Brain microvascular endothelial cell (primary cell): ENCODE measurements at regions not wholly inside any gene's neighbourhood (a gene's known extent, or its start where the extent isn't known, plus 50 kb on each side); places are given as distances from the start of the nearest gene placed in this dataset.

Source experiments
- DNase-seq: peaks from one replicate; pipeline ENCODE4 v3.0.0-alpha.2; 2020
- H3K27ac ChIP-seq: fragments of 250-450 bp; sonication (Bioruptor Pico); 2 replicates; pipeline ENCODE4 v1.5.1; 2020; ENCODE audit warnings: mild to moderate bottlenecking, moderate library complexity
- H3K27me3 ChIP-seq: fragments of 250-450 bp; sonication (Bioruptor Pico); replicated peaks from 2 replicates; pipeline ENCODE4 v1.5.1; 2020; ENCODE audit warnings: mild to moderate bottlenecking
- H3K36me3 ChIP-seq: fragments of 250-450 bp; sonication (Bioruptor Pico); replicated peaks from 2 replicates; pipeline ENCODE4 v1.5.1; 2020; ENCODE audit warnings: mild to moderate bottlenecking
- H3K4me3 ChIP-seq: 2 replicates; pipeline ENCODE4 v1.5.1; 2011; ENCODE audit warnings: low read depth, mild to moderate bottlenecking, control low read depth, low read length, moderate library complexity
- CTCF ChIP-seq: IDR thresholded peaks from 2 replicates; pipeline ENCODE4 v1.5.1; 2011; ENCODE audit warnings: low read depth, mild to moderate bottlenecking, moderate library complexity, low read length, control low read depth, inconsistent platforms; ENCODE audit errors: missing control alignments
- in situ Hi-C: cut with HindIII; loops from 2 replicates; pipeline ENCODE4 v1.10.0; 2017; ENCODE audit warnings: low sequenced_read_pairs, low pct_ligation_motif_present

DNA sequence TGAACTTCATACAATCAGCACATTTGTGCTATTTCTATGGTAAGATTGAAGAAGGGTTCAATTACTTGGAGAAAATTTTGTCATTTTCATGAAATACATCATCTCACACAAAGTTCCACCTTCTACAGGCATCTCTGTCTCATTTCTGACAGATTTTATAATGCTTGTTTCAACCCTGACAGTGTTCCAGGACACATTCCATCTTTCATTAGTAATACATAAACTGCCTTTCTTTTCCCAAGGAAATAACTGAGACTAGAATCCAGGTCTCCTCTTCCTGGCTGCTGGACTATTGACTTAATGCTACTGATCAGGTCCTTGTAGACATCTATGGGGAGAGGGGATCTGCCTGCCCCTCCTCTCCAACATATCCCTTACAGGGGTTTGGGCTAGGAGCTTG lies 70.1 kb upstream of the PLPP4 start:
- no peak overlapping the region for H3K27ac ChIP-seq
- in situ Hi-C loops = no loop called here
- H3K4me3 ChIP-seq = no peak overlapping the region
- TF ChIP-seq CTCF = no peak
- no peaks in the 10 kb centered on the region for H3K36me3 ChIP-seq
- no peak for DNase-seq
- no peaks in the 10 kb centered on the region for H3K27me3 ChIP-seq

GRCh38 chr10:120387326-120387725 lies 69.7 kb upstream of the PLPP4 start:
- H3K27me3 ChIP-seq = no peaks in the 10 kb centered on the region
- no peak overlapping the region for H3K27ac ChIP-seq
- no peak overlapping the region for H3K4me3 ChIP-seq
- peak; percentile 49 for DNase-seq
- TF ChIP-seq CTCF = no peak
- in situ Hi-C loops = no loop called here
- H3K36me3 ChIP-seq = no peaks in the 10 kb centered on the region

- TF ChIP-seq CTCF = no peak
- in situ Hi-C loops = no loop called here
Measured at GRCh38 chr10:120392245-120392644, 64.8 kb upstream of the PLPP4 start.

DNA sequence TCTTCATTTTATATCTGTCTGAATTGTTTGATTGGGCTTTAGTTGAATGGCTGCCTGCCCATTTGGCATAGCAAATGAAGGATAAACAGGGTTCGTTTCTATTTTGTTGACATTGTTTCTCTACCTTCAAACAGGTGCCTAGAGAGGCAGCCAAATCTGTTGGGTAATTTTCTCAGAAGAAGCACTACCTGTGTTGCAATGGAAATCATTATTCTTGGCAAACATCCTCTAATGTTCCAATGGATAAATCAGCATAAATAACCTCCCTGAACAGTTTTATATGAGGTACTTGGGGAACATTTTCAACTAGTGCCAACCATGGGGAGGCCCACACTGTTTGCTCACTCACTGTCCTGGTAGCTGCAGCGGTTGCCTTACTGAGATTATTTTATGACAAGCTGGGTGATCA lies 64.4 kb upstream of the PLPP4 start:
- Histone ChIP-seq H3K4me3 (no peak overlapping the region), H3K36me3 (no peaks in the 10 kb centered on the region), H3K27me3 (no peaks in the 10 kb centered on the region), H3K27ac (no peak overlapping the region)
- no peak for TF ChIP-seq CTCF
- DNase-seq = no peak
- in situ Hi-C loops = no loop called here

More at GRCh38 chr10:120392245-120392644, 64.8 kb upstream of the PLPP4 start:
- Histone ChIP-seq H3K4me3 (no peak overlapping the region), H3K27me3 (no peaks in the 10 kb centered on the region), H3K36me3 (no peaks in the 10 kb centered on the region), H3K27ac (no peak overlapping the region)
- DNase-seq = no peak

DNA sequence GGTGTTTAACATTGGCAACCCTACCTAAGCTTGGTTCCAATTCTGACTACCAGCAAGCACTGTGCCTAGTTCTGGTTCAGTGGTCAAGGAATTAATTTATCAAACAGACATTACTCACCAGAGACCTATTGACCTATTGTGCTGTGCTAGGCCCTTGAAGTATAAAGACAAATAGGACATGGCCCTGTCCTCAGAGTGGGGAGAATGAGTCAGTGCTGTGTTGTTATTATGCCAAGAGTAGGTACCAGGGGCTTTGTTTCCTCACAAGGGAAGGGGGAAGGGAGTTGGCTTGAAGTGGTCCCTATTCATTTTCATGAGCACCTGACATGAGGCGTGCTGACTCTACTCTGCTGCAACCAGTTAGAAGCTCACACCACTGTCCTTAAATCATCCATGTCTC lies 62.6 kb upstream of the PLPP4 start:
- Histone ChIP-seq H3K27ac (no peak overlapping the region), H3K27me3 (no peaks in the 10 kb centered on the region), H3K4me3 (no peak overlapping the region), H3K36me3 (no peaks in the 10 kb centered on the region)
- in situ Hi-C loops = no loop called here
- TF ChIP-seq CTCF = no peak
- DNase-seq = no peak

DNA sequence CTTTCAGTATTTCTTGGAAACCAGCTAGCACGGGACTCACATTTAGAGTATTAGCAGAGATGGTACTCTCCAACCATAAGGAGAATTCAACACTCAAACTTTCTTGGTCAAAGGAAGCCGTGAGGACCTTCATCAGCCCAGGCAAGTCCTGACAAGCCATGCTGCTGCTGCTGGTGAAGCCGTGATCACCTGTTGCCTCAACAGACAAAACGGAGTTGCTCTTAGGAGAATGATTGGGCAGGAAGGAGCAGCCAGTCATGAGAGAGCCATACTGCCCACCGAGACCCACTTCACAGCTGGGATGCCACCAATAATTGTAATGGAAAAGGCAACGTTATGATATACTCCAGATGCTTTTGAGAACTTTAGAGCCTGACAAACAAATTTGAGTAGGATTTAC lies 60.8 kb upstream of the PLPP4 start:
- Histone ChIP-seq H3K27me3 (no peaks in the 10 kb centered on the region), H3K27ac (no peak overlapping the region), H3K36me3 (no peaks in the 10 kb centered on the region), H3K4me3 (no peak overlapping the region)
- TF ChIP-seq CTCF = no peak
- DNase-seq = no peak
- in situ Hi-C loops = no loop called here
